ENCODE measurements at regions not wholly inside any gene's neighbourhood (a gene's known extent, or its start where the extent isn't known, plus 50 kb on each side); places are given as distances from the start of the nearest gene placed in this dataset.

GRCh38 chrX:903116-903515 is 272.5 kb downstream of the SHOX start:
- no peak for TF ChIP-seq CTCF (IDR thresholded peaks at IDR 0.05)

- TF ChIP-seq CTCF (IDR thresholded peaks at IDR 0.05) = no peak
These were observed 265.7 kb downstream of the SHOX start for GRCh38 chrX:896256-896655.

GRCh38 chrX:889966-890651 is 259.5 kb downstream of the SHOX start:
- TF ChIP-seq CTCF (IDR thresholded peaks at IDR 0.05) = no peak

GRCh38 chrX:883588-883987 is 253.0 kb downstream of the SHOX start:
- TF ChIP-seq CTCF (IDR thresholded peaks at IDR 0.05) = no peak

GRCh38 chrX:874061-874460 is 243.5 kb downstream of the SHOX start:
- no peak for TF ChIP-seq CTCF (IDR thresholded peaks at IDR 0.05)

- TF ChIP-seq CTCF (IDR thresholded peaks at IDR 0.05) = no peak
These were observed 242.4 kb downstream of the SHOX start for GRCh38 chrX:873016-873415.

- no peak for TF ChIP-seq CTCF (IDR thresholded peaks at IDR 0.05)
These were observed 241.5 kb downstream of the SHOX start for GRCh38 chrX:872090-872489.

GRCh38 chrX:871626-872025 is 241.0 kb downstream of the SHOX start:
- no peak for TF ChIP-seq CTCF (IDR thresholded peaks at IDR 0.05)

All from LNCAP (cell line).